HCT116 (cell line): ENCODE measurements at regions not wholly inside any gene's neighbourhood (a gene's known extent, or its start where the extent isn't known, plus 50 kb on each side); places are given as distances from the start of the nearest gene placed in this dataset.

Experiments used
- ATAC-seq: fragments of 200-7000 bp; cut with Tn5 transposase; 2 replicates; pipeline ENCODE4 v1.9.1; 2020; ENCODE audit warnings: mild to moderate bottlenecking, moderate library complexity
- BruUV-seq: library from RNA; stranded (reverse); fragments of 400-500 nt; replicated peaks from 2 replicates; lab custom pipeline; 2021; lab: Mats Ljungman, UMichigan
- CTCF ChIA-PET: fragments of 300-600 bp; sonication (Branson Sonifier 250); formaldehyde crosslinking; loops from one replicate; lab custom pipeline; 2021; ENCODE audit warnings: antibody characterized with exemption; lab: Charles Lee
- POLR2A ChIA-PET: fragments of 300-600, 350-600 bp; sonication (Branson Sonifier 250); formaldehyde crosslinking; loops from one replicate; lab custom pipeline; 2021; ENCODE audit warnings: antibody characterized with exemption; lab: Charles Lee
- RAD21 ChIA-PET, 2 experiments: fragments of 300-600 bp; sonication (Branson Sonifier 250); formaldehyde crosslinking; loops; one replicate each; lab custom pipeline; 2023; ENCODE audit warnings: low total read pairs in 2 of 2; ENCODE audit not compliant: uncharacterized antibody in 2 of 2, unreplicated experiment in 2 of 2, low non-redundant PET in 1 of 2; lab: Charles Lee
- DNase-seq: peaks from one replicate; pipeline ENCODE4 v3.0.0-alpha.2; 2010; ENCODE audit warnings: low read depth, low spot score
- H2AFZ ChIP-seq: fragments of 200-600 bp; shearing (Covaris generic), sonication (generic); 2 replicates; pipeline ENCODE4 v1.6.1; 2017; ENCODE audit warnings: low read depth, mixed run types, mixed read lengths, antibody characterized with exemption, low read length; ENCODE audit not compliant: poor library complexity, severe bottlenecking
- H3K27ac ChIP-seq: 2 replicates; pipeline ENCODE4 v1.5.1; 2012; ENCODE audit warnings: low read depth, low read length
- H3K27me3 ChIP-seq: fragments of 200-600 bp; sonication (generic); 2 replicates; pipeline ENCODE4 v1.6.1; 2016; ENCODE audit warnings: mixed run types, low read length, mixed read lengths; ENCODE audit not compliant: insufficient read depth
- H3K36me3 ChIP-seq, 2 experiments: fragments of 200-500 bp in 1 of 2; fragments of 200-600 bp in 1 of 2; sonication (Bioruptor generic) in 1 of 2; sonication (generic) in 1 of 2; 2 replicates each; pipeline versions ENCODE4 v1.5.1 to v1.6.1; 2014 to 2016; ENCODE audit warnings: low read length in 2 of 2, inconsistent platforms in 1 of 2, mixed read lengths in 1 of 2, mixed run types in 1 of 2; ENCODE audit not compliant: insufficient read depth in 2 of 2, control insufficient read depth in 1 of 2
- H3K4me1 ChIP-seq, 2 experiments: fragments of 200-600 bp in 1 of 2; sonication (generic) in 1 of 2; 2 replicates each; pipeline versions ENCODE4 v1.5.1 to v1.6.1; 2012 to 2017; ENCODE audit warnings: low read length in 2 of 2, inconsistent platforms in 1 of 2, mild to moderate bottlenecking in 1 of 2, mixed read lengths in 1 of 2, mixed run types in 1 of 2, moderate library complexity in 1 of 2; ENCODE audit not compliant: insufficient read depth in 2 of 2, control insufficient read depth in 1 of 2
- H3K4me2 ChIP-seq: fragments of 200-600 bp; sonication (generic); 2 replicates; pipeline ENCODE4 v1.6.1; 2017; ENCODE audit warnings: mixed run types, low read length, mixed read lengths
- H3K4me3 ChIP-seq, 2 experiments: fragments of 200-600 bp in 1 of 2; sonication (generic) in 1 of 2; replicated peaks in 1 of 2; 2 replicates each; pipeline ENCODE4 v1.5.1; 2011 to 2016; ENCODE audit warnings: low read length in 2 of 2, control low read depth in 1 of 2, low read depth in 1 of 2, mild to moderate bottlenecking in 1 of 2, mixed read lengths in 1 of 2, mixed run types in 1 of 2
- H3K79me2 ChIP-seq: fragments of 200-600 bp; sonication (generic); 2 replicates; pipeline ENCODE4 v1.6.1; 2017; ENCODE audit warnings: mild to moderate bottlenecking, mixed run types, low read length, moderate library complexity, mixed read lengths; ENCODE audit not compliant: insufficient read depth
- H3K9ac ChIP-seq: fragments of 200-600 bp; sonication (generic); 2 replicates; pipeline ENCODE4 v1.6.1; 2016; ENCODE audit warnings: low read length, mixed read lengths
- H3K9me2 ChIP-seq: fragments of 200-600 bp; sonication (generic), shearing (Covaris generic); 2 replicates; pipeline ENCODE4 v1.6.1; 2017; ENCODE audit warnings: mixed run types, mild to moderate bottlenecking, moderate library complexity; ENCODE audit not compliant: insufficient read depth
- H3K9me3 ChIP-seq, 2 experiments: fragments of 200-500 bp in 1 of 2; fragments of 200-600 bp in 1 of 2; sonication (Bioruptor generic) in 1 of 2; sonication (generic) in 1 of 2; 2 replicates each; pipeline ENCODE4 v1.6.1; 2014 to 2017; ENCODE audit warnings: low read length in 2 of 2, mixed read lengths in 2 of 2, inconsistent platforms in 1 of 2, low read depth in 1 of 2, mild to moderate bottlenecking in 1 of 2, mixed run types in 1 of 2, moderate library complexity in 1 of 2; ENCODE audit not compliant: control insufficient read depth in 1 of 2, insufficient read depth in 1 of 2
- H4K20me1 ChIP-seq: fragments of 200-600 bp; sonication (generic), shearing (Covaris generic); 2 replicates; pipeline ENCODE4 v1.6.1; 2017; ENCODE audit warnings: mixed run types, mild to moderate bottlenecking, moderate library complexity; ENCODE audit not compliant: insufficient read depth
- CBX3 ChIP-seq: IDR thresholded peaks from 2 replicates; pipeline ENCODE4 v1.6.1; 2012; ENCODE audit warnings: low read depth
- CEBPB ChIP-seq: IDR thresholded peaks from 2 replicates; pipeline ENCODE4 v1.6.1; 2012; ENCODE audit warnings: low read depth
- CTCF ChIP-seq, 3 experiments: fragments of 200-600 bp in 1 of 3; sonication (generic) in 1 of 3; IDR thresholded peaks in 2 of 3; conservative IDR thresholded peaks in 1 of 3; 2 replicates each; pipeline ENCODE4 v1.5.1; 2012 to 2017; ENCODE audit warnings: low read depth in 2 of 3, low read length in 2 of 3, antibody characterized with exemption in 1 of 3, borderline replicate concordance in 1 of 3, control low read depth in 1 of 3, mild to moderate bottlenecking in 1 of 3, mixed read lengths in 1 of 3, mixed run types in 1 of 3, moderate library complexity in 1 of 3; ENCODE audit not compliant: insufficient read depth in 1 of 3
- ELF1 ChIP-seq: IDR thresholded peaks from 2 replicates; pipeline ENCODE4 v1.6.1; 2012; ENCODE audit warnings: low read depth, borderline replicate concordance
- EZH2 ChIP-seq: fragments of 200-600 bp; sonication (generic); IDR thresholded peaks from 2 replicates; pipeline ENCODE4 v1.6.1; 2017; ENCODE audit warnings: antibody characterized with exemption, mixed run types
- EZH2phosphoT487 ChIP-seq: fragments of 200-600 bp; IDR thresholded peaks from 2 replicates; pipeline ENCODE4 v1.6.1; 2018; ENCODE audit warnings: antibody characterized with exemption, borderline replicate concordance
- JUND ChIP-seq: IDR thresholded peaks from 2 replicates; pipeline ENCODE4 v1.6.1; 2012
- MAX ChIP-seq: IDR thresholded peaks from 2 replicates; pipeline ENCODE4 v1.6.1; 2012
- POLR2A ChIP-seq: IDR thresholded peaks from 2 replicates; pipeline ENCODE4 v1.7.0; 2011; ENCODE audit warnings: borderline replicate concordance; ENCODE audit not compliant: insufficient read depth, insufficient read length; ENCODE audit errors: extremely low read depth
- POLR2AphosphoS5 ChIP-seq: IDR thresholded peaks from 2 replicates; pipeline ENCODE4 v1.6.1; 2011; ENCODE audit warnings: mild to moderate bottlenecking, low read depth, low read length, moderate library complexity
- RAD21 ChIP-seq: IDR thresholded peaks from 2 replicates; pipeline ENCODE4 v1.6.1; 2012; ENCODE audit warnings: low read depth, mild to moderate bottlenecking
- SIN3A ChIP-seq: IDR thresholded peaks from 2 replicates; pipeline ENCODE4 v1.6.1; 2012; ENCODE audit warnings: low read depth
- SP1 ChIP-seq: IDR thresholded peaks from 2 replicates; pipeline ENCODE4 v1.6.1; 2012; ENCODE audit warnings: low read depth
- SRF ChIP-seq: IDR thresholded peaks from 2 replicates; pipeline ENCODE4 v1.6.1; 2012; ENCODE audit warnings: low read depth
- TCF7L2 ChIP-seq: IDR thresholded peaks from 2 replicates; pipeline ENCODE4 v1.7.0; 2011; ENCODE audit warnings: borderline replicate concordance, inconsistent platforms; ENCODE audit not compliant: insufficient read depth, insufficient read length; ENCODE audit errors: extremely low read depth
- YY1 ChIP-seq: IDR thresholded peaks from 2 replicates; pipeline ENCODE4 v1.6.1; 2011; ENCODE audit warnings: low read length, low read depth, moderate library complexity, mild to moderate bottlenecking; ENCODE audit not compliant: insufficient replicate concordance; ENCODE audit errors: extremely low read depth
- ZFX ChIP-seq: fragments of 450-650 bp; IDR thresholded peaks from 2 replicates; pipeline ENCODE4 v1.6.1; 2017
- ZNF274 ChIP-seq: fragments of 200-500 bp; sonication (Bioruptor generic); IDR thresholded peaks from 2 replicates; pipeline ENCODE4 v1.6.1; 2014; ENCODE audit warnings: mild to moderate bottlenecking, low read depth, low read length, inconsistent platforms
- intact Hi-C: fragments of 100-400 bp; cut with micrococcal nuclease; formaldehyde crosslinking; loops from 2 replicates; pipeline ENCODE4 v1.10.0; 2022

GRCh38 chr1:213512316-213512715 lies 461.3 kb downstream of the RPS6KC1 start:
- POLR2A ChIA-PET = no interaction called here
- Histone ChIP-seq H3K9ac (no peak overlapping the region), H3K79me2 (no peaks in the 10 kb centered on the region), H3K36me3 (no peaks in the 10 kb centered on the region), H3K4me2 (no peak overlapping the region), H3K4me3 (no peak overlapping the region), H3K27me3 (peaks cover 21% of the 10 kb centered on the region), H3K4me1 (no peaks in the 10 kb centered on the region), H3K9me2 (no peaks in the 10 kb centered on the region), H3K9me3 (no peaks in the 10 kb centered on the region), H2AFZ (no peak overlapping the region), H4K20me1 (no peaks in the 10 kb centered on the region), H3K27ac (no peak overlapping the region)
- RAD21 ChIA-PET = no interaction called here
- no TSS peak for BruUV-seq
- no peak for ATAC-seq
- no peak for DNase-seq
- intact Hi-C loops = no loop called here
- no peak for TF ChIP-seq SP1
- TF ChIP-seq MAX = no peak
- no peak for TF ChIP-seq ZFX
- no peak for TF ChIP-seq JUND
- CTCF ChIA-PET = no interaction called here

- ChIA-PET POLR2A (no interaction called here), CTCF (no interaction called here)
- no peak overlapping the region for H3K9ac ChIP-seq
- TF ChIP-seq POLR2AphosphoS5 (no peak), EZH2phosphoT487 (no peak), POLR2A (no peak), RAD21 (no peak), SIN3A (no peak), ELF1 (no peak), CEBPB (no peak), YY1 (no peak), TCF7L2 (no peak), EZH2 (no peak), CBX3 (no peak), ZNF274 (no peak), CTCF (IDR thresholded peaks at IDR 0.05 in 2 of 3, conservative IDR thresholded peaks at IDR 0.05 in 1 of 3; ENCODE audit: borderline replicate concordance in 1 of 3, insufficient read depth in 1 of 3, low read depth in 2 of 3, low read length in 2 of 3) (no peak), ZFX (no peak), SRF (no peak)
Observed at GRCh38 chr1:213513006-213513405, 462.0 kb downstream of the RPS6KC1 start.

More at GRCh38 chr1:213513006-213513405, 462.0 kb downstream of the RPS6KC1 start:
- Histone ChIP-seq H3K79me2 (no peaks in the 10 kb centered on the region), H3K27ac (no peak overlapping the region), H3K9me3 (no peaks in the 10 kb centered on the region), H3K27me3 (peaks cover 21% of the 10 kb centered on the region), H3K4me3 (no peak overlapping the region), H3K4me1 (no peaks in the 10 kb centered on the region), H3K9me2 (no peaks in the 10 kb centered on the region), H3K4me2 (no peak overlapping the region), H2AFZ (no peak overlapping the region), H4K20me1 (no peaks in the 10 kb centered on the region), H3K36me3 (no peaks in the 10 kb centered on the region)
- no peak for DNase-seq
- no TSS peak for BruUV-seq
- no peak for ATAC-seq
- intact Hi-C loops = no loop called here
- RAD21 ChIA-PET = no interaction called here
